A673 (cell line): ENCODE measurements at regions not wholly inside any gene's neighbourhood (a gene's known extent, or its start where the extent isn't known, plus 50 kb on each side); places are given as distances from the start of the nearest gene placed in this dataset.
A peak's percentile ranks its signal among the peaks of the same experiment; 100 is the strongest.

Experiments used
- BruUV-seq: library from RNA; stranded (reverse); fragments of 400-500 nt; replicated peaks from 2 replicates; lab custom pipeline; 2021; lab: Mats Ljungman, UMichigan
- CTCF ChIA-PET: fragments of 300-600 bp; sonication (Branson Sonifier 250); formaldehyde crosslinking; loops from one replicate; lab custom pipeline; 2022; ENCODE audit warnings: antibody characterized with exemption; lab: Charles Lee
- POLR2A ChIA-PET: fragments of 300-600 bp; sonication (Branson Sonifier 250); formaldehyde crosslinking; loops from one replicate; lab custom pipeline; 2022; ENCODE audit warnings: antibody characterized with exemption; ENCODE audit not compliant: low non-redundant PET; lab: Charles Lee
- DNase-seq: peaks from one replicate; pipeline ENCODE4 v3.0.0-alpha.2; 2015; ENCODE audit warnings: low spot score
- H3K27ac ChIP-seq: fragments of 200-600 bp; sonication (generic); 2 replicates; pipeline ENCODE4 v1.5.1; 2016; ENCODE audit warnings: mixed run types, low read depth, mild to moderate bottlenecking, mixed read lengths, antibody characterized with exemption, low read length; ENCODE audit not compliant: poor library complexity, severe bottlenecking
- H3K27me3 ChIP-seq: fragments of 200-600 bp; sonication (generic); replicated peaks from 2 replicates; pipeline ENCODE4 v1.6.1; 2017; ENCODE audit warnings: mixed run types, low read depth, mild to moderate bottlenecking, mixed read lengths, antibody characterized with exemption, low read length; ENCODE audit not compliant: insufficient read depth, poor library complexity
- H3K36me3 ChIP-seq: fragments of 200-600 bp; sonication (generic); 2 replicates; pipeline ENCODE4 v1.6.1; 2016; ENCODE audit warnings: mixed run types, mild to moderate bottlenecking, mixed read lengths, antibody characterized with exemption, low read length; ENCODE audit not compliant: insufficient read depth, poor library complexity, severe bottlenecking
- H3K4me1 ChIP-seq: fragments of 200-600 bp; sonication (generic); 2 replicates; pipeline ENCODE4 v1.6.1; 2017; ENCODE audit warnings: mixed run types, mild to moderate bottlenecking, mixed read lengths, antibody characterized with exemption, low read length; ENCODE audit not compliant: insufficient read depth, poor library complexity, severe bottlenecking
- H3K4me3 ChIP-seq: fragments of 200-600 bp; sonication (generic); 2 replicates; pipeline ENCODE4 v1.5.1; 2016; ENCODE audit warnings: low read depth, mixed run types, mild to moderate bottlenecking, mixed read lengths, low read length; ENCODE audit not compliant: poor library complexity, severe bottlenecking
- H3K9me3 ChIP-seq: fragments of 200-600 bp; sonication (generic); 2 replicates; pipeline ENCODE4 v1.6.1; 2016; ENCODE audit warnings: mixed run types, low read depth, mild to moderate bottlenecking, mixed read lengths, antibody characterized with exemption, low read length; ENCODE audit not compliant: poor library complexity, severe bottlenecking
- EZH2 ChIP-seq: fragments of 200-600 bp; sonication (generic); IDR thresholded peaks from 2 replicates; pipeline ENCODE4 v1.6.1; 2017; ENCODE audit warnings: borderline replicate concordance, low read depth, mild to moderate bottlenecking, mixed read lengths, antibody characterized with exemption, low read length; ENCODE audit not compliant: poor library complexity, severe bottlenecking
- intact Hi-C: fragments of 100-400 bp; cut with micrococcal nuclease; formaldehyde crosslinking; loops from one replicate; pipeline ENCODE4 v1.10.0; 2022; ENCODE audit not compliant: unreplicated experiment
- TF ChIP-seq, protein P1 (sequence below): fragments of 300-800, 200-600 bp; sonication (generic); conservative IDR thresholded peaks from 2 replicates; pipeline ENCODE4 v1.5.1; 2017; ENCODE audit warnings: low read depth, mild to moderate bottlenecking, antibody characterized with exemption, low read length, moderate library complexity, mixed read lengths

DNA sequence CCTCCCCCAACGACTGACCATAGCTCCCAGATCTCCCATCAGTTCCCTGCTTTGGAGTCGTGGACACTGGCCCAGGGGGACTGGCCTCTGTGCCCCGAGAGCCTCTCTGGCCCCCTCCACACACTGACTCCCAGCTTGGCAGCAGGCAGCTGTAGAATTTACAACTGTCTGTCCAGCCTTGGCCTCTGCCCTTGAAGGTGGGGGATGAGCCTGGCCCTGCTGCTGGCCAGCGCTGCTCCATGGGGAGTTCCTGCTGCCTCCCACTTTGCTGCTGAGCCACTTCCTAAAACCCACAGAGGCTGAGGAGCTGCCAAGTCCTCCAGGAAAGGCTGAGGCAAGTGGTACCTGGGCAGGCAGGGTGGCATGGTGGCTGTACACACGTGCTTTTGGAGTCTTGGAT lies 147.1 kb downstream of the WDR11 start:
- H3K36me3 ChIP-seq: no peaks in the 10 kb centered on the region

DNA sequence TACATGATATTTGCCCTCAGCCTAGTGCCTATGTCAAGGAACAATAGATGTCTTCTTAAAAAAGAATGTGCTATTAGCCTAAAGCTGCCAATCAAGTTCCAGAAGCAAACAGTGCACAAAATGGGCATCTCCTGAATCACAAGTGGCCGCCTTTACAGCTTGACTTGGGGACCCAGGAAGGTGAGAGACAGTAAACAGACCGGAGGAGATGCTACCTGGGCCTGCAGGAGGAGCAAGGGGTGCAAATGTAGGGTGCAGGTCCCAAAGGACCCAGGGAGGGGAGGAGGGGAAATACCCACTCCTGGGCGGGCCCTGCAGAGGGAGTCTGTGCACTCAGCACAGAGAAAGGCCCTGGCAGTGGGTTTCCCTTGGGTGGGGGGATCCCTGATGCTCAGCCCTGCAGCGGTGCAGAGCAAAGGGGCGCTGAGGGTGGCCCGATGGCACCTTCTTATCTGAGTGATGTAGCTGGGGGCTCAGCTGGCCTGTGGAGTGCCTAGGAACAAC lies 147.7 kb downstream of the WDR11 start:
- Histone ChIP-seq H3K9me3 (peaks cover 3% of the 10 kb centered on the region), H3K27me3 (no peaks in the 10 kb centered on the region), H3K4me3 (no peak overlapping the region), H3K4me1 (no peaks in the 10 kb centered on the region), H3K27ac (no peak overlapping the region), H3K36me3 (no peaks in the 10 kb centered on the region)
- TF ChIP-seq, protein P1, sequence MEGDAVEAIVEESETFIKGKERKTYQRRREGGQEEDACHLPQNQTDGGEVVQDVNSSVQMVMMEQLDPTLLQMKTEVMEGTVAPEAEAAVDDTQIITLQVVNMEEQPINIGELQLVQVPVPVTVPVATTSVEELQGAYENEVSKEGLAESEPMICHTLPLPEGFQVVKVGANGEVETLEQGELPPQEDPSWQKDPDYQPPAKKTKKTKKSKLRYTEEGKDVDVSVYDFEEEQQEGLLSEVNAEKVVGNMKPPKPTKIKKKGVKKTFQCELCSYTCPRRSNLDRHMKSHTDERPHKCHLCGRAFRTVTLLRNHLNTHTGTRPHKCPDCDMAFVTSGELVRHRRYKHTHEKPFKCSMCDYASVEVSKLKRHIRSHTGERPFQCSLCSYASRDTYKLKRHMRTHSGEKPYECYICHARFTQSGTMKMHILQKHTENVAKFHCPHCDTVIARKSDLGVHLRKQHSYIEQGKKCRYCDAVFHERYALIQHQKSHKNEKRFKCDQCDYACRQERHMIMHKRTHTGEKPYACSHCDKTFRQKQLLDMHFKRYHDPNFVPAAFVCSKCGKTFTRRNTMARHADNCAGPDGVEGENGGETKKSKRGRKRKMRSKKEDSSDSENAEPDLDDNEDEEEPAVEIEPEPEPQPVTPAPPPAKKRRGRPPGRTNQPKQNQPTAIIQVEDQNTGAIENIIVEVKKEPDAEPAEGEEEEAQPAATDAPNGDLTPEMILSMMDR: no peak
- DNase-seq: no peak
- ChIA-PET CTCF (no interaction called here), POLR2A (no interaction called here)
- intact Hi-C loops: no loop called here
- no TSS peak for BruUV-seq

More for the DNA sequence above, 147.1 kb downstream of the WDR11 start:
- ChIA-PET CTCF (interaction anchor here (1.1 kb wide), 1 partner anchor 95 kb away, joined by 3 read pairs; no protein-coding TSS in a partner anchor), POLR2A (no interaction called here)
- Histone ChIP-seq H3K27me3 (no peaks in the 10 kb centered on the region), H3K27ac (no peak overlapping the region), H3K4me1 (no peaks in the 10 kb centered on the region), H3K9me3 (peaks cover 3% of the 10 kb centered on the region), H3K4me3 (no peak overlapping the region)
- TF ChIP-seq, protein P1: no peak
- no peak for TF ChIP-seq EZH2
- no TSS peak for BruUV-seq
- intact Hi-C loops: no loop called here
- DNase-seq: no peak

DNA sequence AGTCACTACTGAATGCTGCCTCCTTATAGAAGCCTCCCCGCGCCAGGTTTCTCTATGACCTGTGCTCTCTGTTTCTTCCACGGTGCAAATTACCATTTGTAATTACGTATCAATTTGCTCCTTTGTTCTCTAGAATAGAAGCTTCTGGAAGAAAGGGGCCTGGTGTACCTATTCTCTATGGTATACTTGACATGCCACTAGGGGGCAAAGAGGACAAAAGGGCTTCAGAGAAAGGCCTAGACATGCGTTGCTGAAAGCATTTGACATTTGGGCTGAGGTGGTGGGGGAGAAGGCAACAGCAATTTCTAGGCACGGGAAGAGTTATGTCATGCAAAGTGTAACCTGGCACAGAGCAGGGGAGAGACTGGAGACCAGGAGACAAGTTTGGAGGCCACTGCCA lies 148.7 kb downstream of the WDR11 start:
- Histone ChIP-seq H3K4me1 (no peaks in the 10 kb centered on the region), H3K36me3 (no peaks in the 10 kb centered on the region), H3K9me3 (peaks cover 1% of the 10 kb centered on the region), H3K27me3 (no peaks in the 10 kb centered on the region), H3K27ac (no peak overlapping the region), H3K4me3 (no peak overlapping the region)
- BruUV-seq: no TSS peak
- ChIA-PET POLR2A (no interaction called here), CTCF (no interaction called here)
- TF ChIP-seq EZH2: no peak
- TF ChIP-seq, protein P1: peak; percentile 20; the same call in 1 of the 2 replicates
- intact Hi-C loops: no loop called here
- no peak for DNase-seq
